ENCODE measurements at regions not wholly inside any gene's neighbourhood (a gene's known extent, or its start where the extent isn't known, plus 50 kb on each side); places are given as distances from the start of the nearest gene placed in this dataset.

DNA sequence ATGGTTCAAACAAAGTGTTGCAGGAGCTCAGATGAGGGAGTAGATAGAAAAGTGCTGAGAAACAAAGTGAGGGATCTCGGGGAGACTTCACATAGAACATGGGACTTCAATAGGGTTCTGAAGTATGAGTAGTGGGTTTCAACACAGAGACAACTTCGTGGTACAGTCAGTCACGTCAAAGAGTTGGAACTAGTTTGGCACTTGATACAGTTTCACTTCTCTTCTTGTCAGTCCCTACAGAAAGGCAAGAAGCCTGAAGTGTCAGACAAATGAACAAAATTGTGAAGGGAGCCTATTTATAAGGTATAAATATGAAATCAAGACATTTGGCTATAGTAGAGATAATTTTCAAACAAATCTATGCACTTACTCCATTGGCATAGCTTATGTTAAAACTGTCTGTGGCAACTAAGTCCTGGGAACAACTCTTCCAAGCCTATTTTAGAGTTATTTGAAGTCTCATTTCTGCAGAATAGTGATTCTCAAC, 338.0 kb downstream of the TDRD15 start:
- TF ChIP-seq, protein P1, sequence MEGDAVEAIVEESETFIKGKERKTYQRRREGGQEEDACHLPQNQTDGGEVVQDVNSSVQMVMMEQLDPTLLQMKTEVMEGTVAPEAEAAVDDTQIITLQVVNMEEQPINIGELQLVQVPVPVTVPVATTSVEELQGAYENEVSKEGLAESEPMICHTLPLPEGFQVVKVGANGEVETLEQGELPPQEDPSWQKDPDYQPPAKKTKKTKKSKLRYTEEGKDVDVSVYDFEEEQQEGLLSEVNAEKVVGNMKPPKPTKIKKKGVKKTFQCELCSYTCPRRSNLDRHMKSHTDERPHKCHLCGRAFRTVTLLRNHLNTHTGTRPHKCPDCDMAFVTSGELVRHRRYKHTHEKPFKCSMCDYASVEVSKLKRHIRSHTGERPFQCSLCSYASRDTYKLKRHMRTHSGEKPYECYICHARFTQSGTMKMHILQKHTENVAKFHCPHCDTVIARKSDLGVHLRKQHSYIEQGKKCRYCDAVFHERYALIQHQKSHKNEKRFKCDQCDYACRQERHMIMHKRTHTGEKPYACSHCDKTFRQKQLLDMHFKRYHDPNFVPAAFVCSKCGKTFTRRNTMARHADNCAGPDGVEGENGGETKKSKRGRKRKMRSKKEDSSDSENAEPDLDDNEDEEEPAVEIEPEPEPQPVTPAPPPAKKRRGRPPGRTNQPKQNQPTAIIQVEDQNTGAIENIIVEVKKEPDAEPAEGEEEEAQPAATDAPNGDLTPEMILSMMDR (IDR thresholded peaks at IDR 0.05) = no peak
- TF ChIP-seq, protein P2, sequence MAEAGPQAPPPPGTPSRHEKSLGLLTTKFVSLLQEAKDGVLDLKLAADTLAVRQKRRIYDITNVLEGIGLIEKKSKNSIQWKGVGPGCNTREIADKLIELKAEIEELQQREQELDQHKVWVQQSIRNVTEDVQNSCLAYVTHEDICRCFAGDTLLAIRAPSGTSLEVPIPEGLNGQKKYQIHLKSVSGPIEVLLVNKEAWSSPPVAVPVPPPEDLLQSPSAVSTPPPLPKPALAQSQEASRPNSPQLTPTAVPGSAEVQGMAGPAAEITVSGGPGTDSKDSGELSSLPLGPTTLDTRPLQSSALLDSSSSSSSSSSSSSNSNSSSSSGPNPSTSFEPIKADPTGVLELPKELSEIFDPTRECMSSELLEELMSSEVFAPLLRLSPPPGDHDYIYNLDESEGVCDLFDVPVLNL (CRISPR knock-in tag; IDR thresholded peaks at IDR 0.05; ENCODE audit: borderline replicate concordance, low read depth) = no peak
- TF ChIP-seq FOXP1 (CRISPR knock-in tag; IDR thresholded peaks at IDR 0.05; ENCODE audit: borderline replicate concordance) = no peak
- TF ChIP-seq, protein P3, sequence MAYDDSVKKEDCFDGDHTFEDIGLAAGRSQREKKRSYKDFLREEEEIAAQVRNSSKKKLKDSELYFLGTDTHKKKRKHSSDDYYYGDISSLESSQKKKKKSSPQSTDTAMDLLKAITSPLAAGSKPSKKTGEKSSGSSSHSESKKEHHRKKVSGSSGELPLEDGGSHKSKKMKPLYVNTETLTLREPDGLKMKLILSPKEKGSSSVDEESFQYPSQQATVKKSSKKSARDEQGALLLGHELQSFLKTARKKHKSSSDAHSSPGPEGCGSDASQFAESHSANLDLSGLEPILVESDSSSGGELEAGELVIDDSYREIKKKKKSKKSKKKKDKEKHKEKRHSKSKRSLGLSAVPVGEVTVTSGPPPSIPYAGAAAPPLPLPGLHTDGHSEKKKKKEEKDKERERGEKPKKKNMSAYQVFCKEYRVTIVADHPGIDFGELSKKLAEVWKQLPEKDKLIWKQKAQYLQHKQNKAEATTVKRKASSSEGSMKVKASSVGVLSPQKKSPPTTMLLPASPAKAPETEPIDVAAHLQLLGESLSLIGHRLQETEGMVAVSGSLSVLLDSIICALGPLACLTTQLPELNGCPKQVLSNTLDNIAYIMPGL (CRISPR knock-in tag; IDR thresholded peaks at IDR 0.05) = no peak
- TF ChIP-seq, protein P4, sequence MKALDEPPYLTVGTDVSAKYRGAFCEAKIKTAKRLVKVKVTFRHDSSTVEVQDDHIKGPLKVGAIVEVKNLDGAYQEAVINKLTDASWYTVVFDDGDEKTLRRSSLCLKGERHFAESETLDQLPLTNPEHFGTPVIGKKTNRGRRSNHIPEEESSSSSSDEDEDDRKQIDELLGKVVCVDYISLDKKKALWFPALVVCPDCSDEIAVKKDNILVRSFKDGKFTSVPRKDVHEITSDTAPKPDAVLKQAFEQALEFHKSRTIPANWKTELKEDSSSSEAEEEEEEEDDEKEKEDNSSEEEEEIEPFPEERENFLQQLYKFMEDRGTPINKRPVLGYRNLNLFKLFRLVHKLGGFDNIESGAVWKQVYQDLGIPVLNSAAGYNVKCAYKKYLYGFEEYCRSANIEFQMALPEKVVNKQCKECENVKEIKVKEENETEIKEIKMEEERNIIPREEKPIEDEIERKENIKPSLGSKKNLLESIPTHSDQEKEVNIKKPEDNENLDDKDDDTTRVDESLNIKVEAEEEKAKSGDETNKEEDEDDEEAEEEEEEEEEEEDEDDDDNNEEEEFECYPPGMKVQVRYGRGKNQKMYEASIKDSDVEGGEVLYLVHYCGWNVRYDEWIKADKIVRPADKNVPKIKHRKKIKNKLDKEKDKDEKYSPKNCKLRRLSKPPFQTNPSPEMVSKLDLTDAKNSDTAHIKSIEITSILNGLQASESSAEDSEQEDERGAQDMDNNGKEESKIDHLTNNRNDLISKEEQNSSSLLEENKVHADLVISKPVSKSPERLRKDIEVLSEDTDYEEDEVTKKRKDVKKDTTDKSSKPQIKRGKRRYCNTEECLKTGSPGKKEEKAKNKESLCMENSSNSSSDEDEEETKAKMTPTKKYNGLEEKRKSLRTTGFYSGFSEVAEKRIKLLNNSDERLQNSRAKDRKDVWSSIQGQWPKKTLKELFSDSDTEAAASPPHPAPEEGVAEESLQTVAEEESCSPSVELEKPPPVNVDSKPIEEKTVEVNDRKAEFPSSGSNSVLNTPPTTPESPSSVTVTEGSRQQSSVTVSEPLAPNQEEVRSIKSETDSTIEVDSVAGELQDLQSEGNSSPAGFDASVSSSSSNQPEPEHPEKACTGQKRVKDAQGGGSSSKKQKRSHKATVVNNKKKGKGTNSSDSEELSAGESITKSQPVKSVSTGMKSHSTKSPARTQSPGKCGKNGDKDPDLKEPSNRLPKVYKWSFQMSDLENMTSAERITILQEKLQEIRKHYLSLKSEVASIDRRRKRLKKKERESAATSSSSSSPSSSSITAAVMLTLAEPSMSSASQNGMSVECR (CRISPR knock-in tag; IDR thresholded peaks at IDR 0.05; ENCODE audit: borderline replicate concordance) = no peak

All from WTC11 (cell line).